ENCODE measurements at regions not wholly inside any gene's neighbourhood (a gene's known extent, or its start where the extent isn't known, plus 50 kb on each side); places are given as distances from the start of the nearest gene placed in this dataset.

DNA sequence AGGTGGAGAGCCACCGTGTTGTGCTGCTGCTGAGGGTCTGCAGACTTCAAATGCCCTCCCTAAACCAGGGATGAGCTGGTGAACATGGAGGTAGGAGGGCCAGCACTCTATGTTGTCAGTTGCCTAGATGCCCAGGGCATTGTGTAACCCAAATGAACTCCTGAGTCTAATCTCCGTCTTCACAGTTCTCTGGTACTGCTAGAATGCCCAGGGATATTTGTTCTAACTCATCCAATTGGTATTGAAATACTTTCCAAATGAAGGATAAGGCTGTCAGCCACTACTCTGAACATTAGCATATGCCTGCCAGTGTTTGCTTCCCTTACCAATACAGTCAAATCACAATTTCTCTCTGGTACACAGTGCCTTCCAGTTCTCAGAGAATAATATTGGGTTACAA, 492.6 kb downstream of the SLC4A3 start:
- DNase-seq (ENCODE audit: low spot score): no peak

DNA sequence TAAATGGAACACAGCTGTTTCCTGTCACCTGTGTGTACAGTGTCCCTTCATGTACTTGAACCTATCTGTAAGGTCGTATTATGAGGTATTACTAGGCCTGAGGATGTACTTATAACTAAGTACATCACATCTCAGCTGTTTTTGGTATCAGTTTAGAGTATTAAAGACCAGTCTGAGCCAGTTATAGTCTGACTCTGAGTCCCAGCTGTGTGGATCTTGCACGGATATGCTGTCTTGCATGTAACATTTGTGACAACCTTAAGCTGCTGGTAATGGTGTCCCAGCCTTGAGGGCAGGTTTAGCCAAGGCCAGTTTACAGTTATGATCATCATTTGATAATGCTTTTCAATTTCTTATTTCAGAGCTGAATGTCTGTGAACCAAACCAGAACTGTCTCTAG, 496.3 kb downstream of the SLC4A3 start:
- DNase-seq (ENCODE audit: low spot score): no peak

DNA sequence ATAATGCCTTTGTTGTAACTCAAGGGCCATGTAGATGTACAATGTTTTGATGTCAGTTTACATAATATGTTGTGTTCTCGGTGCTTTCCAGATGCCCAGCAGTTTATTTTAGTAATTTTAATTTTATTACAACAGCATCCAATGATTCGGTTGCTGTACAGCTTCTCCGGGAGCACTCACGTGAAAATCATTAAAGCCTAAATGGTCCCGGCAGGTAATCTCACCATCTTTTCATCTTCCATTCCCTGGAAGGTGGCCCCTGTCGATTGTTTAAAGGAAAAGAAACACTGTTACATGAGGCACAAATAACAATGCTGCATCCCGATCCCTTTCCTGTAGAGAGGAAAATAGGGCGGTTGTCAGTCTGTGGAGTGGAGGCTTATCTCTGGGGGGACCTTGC, 498.1 kb downstream of the SLC4A3 start:
- no peak for DNase-seq (ENCODE audit: low spot score)

GRCh38 chr2:220127311-220127710, 499.9 kb downstream of the SLC4A3 start:
- no peak for DNase-seq (ENCODE audit: low spot score)

DNA sequence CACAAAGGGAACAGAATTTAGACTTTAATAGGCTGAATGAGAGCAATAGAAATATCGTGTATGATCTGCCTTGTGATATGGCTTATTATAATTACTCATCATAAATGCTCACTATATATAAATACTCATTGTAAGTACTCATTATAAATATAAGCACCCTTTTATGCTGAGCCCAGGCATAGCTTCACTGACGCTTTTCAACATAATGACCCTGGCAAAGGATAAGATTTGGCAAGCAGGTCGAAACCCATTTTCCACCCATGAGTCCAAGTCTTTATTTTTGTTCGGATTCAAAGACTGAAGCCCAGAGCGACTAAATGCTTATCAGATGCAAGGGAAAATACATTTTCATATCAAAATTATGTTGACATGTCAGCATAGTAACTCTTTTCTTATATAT, 500.4 kb downstream of the SLC4A3 start:
- no peak for DNase-seq (ENCODE audit: low spot score)

DNA sequence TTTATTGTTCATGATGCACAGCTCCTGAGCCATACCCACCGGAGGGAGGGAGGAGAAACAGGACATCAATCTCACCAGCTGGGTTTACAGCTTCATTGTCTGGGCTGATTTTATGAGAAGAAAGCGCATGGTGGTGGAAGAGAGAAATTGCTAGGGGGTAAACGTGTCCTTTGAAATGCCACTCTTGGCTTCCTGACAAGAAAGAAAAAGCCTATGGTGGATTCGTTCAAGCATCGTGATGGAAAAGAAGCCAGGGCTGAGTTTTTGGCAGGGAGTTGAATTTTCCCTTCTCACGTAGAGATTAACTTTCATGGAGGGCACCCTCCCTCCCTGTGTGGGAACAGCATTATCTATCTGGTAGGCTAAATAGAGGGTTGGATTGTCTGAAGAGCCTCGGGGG, 502.0 kb downstream of the SLC4A3 start:
- no peak for DNase-seq (ENCODE audit: low spot score)

DNA sequence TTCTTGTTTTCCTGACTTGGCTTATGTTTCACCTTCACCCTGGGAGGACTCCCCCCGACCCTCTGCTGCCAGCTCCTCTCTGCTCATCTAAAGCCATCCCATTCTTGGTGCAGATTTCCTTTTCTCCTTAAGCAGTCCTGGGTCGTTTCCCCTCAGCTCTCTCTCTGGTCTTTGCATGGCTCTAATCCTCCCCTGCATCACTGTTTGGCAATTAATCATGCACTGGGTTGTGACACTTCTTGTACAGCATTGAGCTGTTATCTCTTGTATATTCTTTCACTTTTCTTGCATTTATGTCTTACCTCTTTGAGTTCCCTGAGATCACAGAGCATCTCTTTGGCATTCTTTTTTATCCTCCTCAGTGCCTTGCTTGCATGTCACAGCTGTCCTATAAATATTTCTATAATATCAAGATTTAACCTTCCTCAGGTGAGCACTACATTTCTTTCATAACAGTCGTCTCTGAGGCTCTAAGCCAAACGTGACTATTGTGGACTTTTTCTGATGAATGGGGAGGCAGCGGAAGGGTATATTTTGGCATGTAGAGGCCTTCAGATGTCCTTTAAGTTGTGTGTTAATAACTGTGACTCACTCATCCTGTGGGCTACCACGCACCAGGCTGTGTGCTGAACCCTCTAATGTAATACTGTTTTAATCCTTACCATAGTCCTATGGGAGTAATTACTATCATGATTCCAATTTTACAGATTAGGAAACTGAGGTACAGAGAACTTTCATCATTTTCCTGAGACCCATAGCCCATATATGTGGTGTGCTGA, 507.5 kb downstream of the SLC4A3 start:
- DNase-seq (ENCODE audit: low spot score): no peak

GRCh38 chr2:220143336-220143735, 515.9 kb downstream of the SLC4A3 start:
- DNase-seq (ENCODE audit: low spot score): peak; percentile 3

- DNase-seq (ENCODE audit: low spot score): no peak
Measured at GRCh38 chr2:220144411-220144810, 517.0 kb downstream of the SLC4A3 start.

DNA sequence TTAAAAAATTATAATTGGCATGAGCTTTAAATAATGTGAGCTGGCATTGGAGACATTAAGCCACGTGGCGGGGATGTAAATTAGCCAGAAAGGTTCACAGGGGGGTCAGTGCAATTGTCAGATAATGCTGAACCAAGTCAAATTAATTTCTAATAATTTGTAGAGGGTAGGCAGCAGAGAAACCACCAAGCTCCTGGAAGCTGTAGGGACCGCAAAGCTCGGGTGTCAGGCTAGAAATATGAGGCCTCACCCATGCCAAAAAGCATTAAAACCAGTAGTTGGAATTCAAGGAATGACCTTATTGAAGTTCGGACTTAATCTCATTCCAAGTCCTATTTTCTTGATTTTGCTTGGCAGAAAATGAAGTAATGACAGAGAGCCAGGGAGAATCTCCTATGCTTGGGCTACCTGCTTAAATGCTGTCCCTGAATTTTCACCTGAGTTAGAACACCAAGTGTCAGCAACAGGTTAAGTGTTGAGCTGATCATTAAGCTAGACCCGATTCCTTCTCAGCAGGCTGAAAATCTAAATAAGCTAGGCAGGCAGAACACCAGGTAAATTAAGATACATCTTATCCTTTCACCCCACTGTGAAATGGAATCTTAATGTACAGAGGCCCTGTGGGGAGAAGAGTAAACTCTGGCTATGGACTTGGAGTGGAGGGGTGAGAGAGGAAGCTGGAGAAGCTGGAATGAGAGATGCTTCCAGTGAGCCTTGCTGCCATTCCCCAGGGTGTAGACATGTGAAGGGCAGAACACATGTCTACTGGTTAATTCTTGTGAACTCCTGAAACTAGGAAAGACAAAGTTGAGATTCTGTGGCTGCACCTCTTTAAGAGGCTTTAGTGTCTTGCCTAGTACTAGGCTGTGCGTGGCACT, 520.0 kb downstream of the SLC4A3 start:
- no peak for DNase-seq (ENCODE audit: low spot score)

DNA sequence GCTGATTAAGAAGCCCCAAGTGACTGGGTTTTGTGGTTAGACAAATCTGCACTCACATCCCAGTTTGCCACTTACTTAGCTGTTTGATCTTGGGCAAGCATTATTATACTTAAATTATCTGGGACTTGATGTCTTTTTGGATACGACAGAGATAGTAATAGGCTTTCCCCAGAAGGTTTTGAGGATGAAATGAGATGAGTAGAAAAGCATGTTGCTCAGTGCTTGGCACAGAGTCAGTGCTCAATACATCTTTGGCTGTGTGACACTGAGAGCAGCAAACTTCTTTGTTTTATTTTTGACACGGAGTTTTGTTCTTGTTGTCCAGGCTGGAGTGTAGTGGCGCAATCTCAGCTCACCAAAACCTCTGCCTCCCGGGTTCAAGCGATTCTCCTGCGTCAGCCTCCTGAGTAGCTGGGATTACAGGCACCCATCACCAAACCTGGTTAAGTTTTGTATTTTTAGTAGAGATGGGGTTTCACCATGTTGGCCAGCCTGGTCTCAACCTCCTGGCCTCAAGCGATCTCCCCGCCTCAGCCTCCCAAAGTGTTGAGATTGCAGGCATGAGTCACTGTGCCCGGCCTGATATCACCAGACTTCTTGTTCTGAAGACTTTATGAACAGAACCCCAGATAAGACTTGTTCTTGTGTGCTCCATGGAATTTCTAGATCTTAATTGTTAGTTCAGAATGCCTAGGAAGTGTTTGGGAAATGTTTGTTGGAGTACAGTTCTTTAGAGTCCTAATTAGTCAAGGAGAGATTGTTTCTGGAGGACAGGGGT, 521.2 kb downstream of the SLC4A3 start:
- no peak for DNase-seq (ENCODE audit: low spot score)

DNA sequence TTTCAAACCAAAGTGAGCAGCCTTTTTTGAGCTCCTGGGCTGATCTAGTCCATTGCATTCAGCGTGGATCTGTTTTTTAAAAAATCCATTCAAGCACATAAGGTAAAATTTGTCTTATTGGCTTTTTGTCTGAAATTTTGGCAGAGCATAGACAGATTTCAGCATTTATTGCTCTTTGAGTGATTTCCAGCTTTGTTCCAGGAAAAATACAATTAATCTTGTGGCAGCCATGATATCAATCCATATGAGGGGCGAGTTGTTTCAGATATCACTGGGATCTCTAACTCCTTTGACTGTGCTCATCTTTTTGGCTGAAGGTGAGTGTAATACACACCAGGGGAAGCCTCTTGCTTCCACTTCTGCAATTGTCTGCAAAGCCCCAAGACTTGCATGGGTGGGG, 523.9 kb downstream of the SLC4A3 start:
- DNase-seq (ENCODE audit: low spot score): no peak

DNA sequence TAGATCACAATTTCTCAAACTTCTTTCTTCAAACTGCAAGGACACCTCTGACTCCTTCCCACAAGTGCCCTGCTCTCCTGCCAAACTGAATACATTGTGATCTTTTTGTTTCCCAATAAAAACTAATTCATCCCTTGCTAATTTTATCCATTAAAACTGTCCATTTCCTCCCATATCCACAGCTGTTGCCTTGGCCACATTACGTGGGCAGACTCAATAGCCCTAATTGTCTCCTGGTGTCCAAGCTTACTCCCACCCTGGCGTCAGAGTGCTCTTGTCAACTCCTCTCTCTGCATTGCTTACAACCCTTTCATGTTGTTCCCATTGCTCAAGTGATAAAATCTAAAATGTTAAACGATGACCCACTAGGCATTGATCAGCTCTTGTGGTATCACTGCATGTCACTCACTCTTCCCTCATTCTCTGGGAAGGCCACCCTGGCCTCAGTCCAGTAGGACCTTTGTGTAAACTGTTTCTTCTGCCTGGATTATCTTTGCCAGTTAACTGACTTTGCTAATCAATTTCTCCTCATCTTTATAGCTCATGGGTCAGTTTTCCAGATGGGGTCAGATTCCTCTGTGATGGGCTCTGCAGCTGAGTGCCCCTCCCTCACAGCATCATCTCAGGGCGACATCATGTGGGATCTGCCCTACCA, 525.0 kb downstream of the SLC4A3 start:
- no peak for DNase-seq (ENCODE audit: low spot score)

DNA sequence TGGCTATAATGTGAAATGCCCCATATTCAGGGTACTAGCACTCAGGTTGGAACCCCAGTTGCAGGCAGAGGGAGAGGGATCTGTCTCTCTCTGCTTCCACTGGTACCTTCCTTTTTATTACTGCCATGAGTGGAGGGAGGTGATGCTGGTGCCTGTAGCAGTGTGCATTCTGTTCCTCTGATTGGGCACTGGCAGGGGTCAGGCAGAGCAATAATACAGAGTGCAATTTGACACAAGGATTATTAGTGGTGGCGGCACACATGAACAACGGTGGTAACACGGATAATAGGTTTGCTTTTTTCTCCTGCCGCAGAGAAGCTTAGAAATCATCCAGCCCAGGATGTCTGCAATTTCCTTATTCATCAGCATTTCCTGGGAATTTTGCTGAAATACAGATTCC, 525.7 kb downstream of the SLC4A3 start:
- no peak for DNase-seq (ENCODE audit: low spot score)

DNA sequence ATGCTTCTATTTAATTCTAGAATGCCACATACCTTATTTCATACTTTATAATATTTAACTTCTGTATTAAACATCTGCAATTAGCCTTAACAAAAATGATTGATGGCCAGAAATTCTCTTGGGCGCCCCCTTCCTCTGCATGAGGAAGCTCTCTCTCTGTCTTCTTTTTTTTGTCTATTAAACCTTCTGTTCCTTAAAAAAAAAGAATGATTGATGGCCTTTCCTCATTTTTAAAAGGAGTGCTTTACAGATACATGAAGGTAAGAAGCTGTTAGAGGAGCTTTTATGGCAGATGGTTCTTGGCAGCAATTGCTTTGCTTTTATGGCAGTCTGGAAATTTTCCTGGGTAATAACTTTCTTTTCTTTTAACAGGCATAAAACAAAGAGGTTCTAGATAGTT, 526.9 kb downstream of the SLC4A3 start:
- DNase-seq (ENCODE audit: low spot score): no peak

- no peak for DNase-seq (ENCODE audit: low spot score)
Measured at GRCh38 chr2:220157312-220157711, 529.9 kb downstream of the SLC4A3 start.

DNA sequence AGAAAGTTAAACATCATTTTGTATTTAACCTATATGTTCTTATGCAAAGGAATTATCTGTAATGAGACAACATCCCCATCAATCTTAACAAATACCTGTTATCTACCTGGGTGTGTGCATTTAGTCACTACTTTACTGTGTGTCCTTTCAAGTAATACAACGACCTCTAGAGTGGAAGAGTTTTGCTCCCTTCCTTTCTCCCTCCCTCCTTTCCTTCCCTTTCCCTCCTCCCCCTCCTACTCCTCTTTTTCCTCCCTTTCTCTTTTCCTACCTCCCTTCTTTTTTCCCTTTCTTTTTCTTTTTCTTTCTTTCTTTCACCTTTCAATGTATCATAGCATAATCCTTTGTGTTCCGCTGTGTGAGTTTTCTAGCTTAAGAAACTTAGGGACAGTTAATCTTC, 532.3 kb downstream of the SLC4A3 start:
- DNase-seq (ENCODE audit: low spot score): no peak

DNA sequence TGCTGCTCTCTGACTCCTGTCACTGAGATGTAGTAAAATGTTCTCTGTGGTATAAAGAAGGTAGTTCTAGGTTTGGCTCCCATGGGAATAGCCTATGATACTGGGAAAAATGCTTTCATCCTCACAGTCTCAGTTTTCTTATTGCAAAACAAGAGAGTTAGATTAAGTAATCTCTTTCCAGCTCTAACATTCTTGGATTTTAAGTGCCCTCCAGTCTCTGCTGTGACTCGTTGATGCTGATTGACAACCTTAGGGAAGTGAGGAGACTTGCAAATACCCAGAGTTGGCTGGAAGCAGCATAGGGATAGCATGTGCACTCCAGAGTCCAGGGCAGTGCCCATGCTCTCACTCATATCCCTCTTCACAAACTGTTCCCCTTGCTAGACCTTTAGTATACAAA, 534.9 kb downstream of the SLC4A3 start:
- DNase-seq (ENCODE audit: low spot score): no peak

DNA sequence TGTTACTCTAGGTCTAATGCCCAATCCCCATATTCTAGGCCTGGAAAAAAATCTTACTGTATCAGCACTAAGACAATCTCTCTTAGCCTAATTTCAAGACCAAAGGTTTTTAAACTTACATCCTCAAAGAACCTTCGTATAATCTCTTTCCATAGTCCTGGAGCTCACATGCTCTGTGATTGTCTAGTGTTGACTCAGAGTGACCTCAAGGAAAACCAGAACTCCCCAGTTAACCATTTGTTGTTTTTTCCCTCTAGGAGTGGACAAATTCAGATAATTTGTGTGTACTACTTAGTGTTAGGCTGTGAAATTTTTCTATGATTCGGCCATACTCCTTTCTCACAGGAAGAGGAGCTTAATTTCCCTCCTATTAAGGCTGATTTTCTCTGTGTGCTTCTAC, 536.1 kb downstream of the SLC4A3 start:
- DNase-seq (ENCODE audit: low spot score): no peak

DNA sequence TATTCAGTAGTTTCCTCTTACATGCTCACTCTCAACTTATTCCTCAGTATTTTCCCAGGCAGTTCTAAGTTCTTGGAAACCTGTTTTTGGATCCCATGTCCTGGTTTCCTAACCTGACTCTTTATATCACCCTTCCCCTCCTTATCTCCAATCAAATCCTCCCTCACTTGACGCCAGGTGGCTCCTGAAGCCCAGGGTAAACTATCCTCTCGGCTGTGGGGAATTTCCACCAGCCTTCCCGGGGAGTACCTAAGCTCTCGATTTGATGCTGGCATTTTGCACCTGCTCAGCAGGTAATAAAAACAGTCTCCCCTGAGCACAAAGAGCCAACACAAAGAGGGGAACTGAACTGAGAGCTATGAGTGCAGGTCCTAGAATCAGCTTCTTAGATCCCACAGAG, 538.0 kb downstream of the SLC4A3 start:
- DNase-seq (ENCODE audit: low spot score): no peak

DNA sequence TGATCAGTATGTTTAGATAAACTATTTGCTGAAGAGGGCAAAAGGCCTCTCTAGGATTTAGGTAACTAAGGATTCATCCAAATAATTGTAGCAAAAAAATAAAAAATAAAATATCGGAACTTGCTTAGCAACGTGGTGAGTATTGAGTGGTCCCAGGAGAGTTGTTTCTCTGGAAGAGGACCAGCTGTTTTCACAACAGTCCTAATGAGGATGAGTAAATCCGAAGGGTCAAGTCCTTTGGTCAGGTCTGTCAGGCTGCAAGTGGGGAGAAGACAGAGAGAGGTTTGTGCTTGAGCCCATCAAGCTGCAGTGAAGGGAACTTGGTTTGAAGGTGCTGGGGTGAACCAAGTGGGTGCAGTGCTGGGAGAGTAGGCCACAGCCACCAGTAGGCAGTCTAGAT, 539.2 kb downstream of the SLC4A3 start:
- DNase-seq (ENCODE audit: low spot score): no peak

DNA sequence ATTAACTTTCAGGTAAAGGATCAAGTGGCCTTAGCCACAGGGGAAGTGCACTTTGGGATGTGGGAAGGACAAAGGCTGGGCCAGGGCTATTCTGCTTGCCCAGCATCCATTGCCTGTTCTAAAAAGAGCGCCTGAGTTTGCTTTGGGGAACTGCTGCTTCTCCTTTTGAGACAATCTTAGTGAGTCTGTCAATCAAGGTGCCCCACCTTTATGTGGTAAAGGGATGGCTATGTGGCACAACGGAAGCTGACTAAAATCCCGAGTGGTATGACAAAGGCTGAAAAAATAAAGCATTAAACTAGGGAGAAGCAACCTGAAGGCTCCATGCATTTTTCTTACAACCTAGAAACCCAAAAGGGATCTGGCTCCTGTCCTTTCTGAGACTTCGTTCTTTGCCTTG, 540.5 kb downstream of the SLC4A3 start:
- DNase-seq (ENCODE audit: low spot score): no peak
